GM23248 (cell line): ENCODE measurements at regions not wholly inside any gene's neighbourhood (a gene's known extent, or its start where the extent isn't known, plus 50 kb on each side); places are given as distances from the start of the nearest gene placed in this dataset.
A peak's percentile ranks its signal among the peaks of the same experiment; 100 is the strongest.

ENCODE experiments used
- DNase-seq: peaks from one replicate; pipeline ENCODE4 v3.0.0-alpha.2; 2015
- H2AFZ ChIP-seq: fragments of 200-600 bp; sonication (generic); 2 replicates; pipeline ENCODE4 v1.6.1; 2016; ENCODE audit warnings: antibody characterized with exemption
- H3F3A ChIP-seq: fragments of 200-600 bp; sonication (generic); 2 replicates; pipeline ENCODE4 v1.6.1; 2016; ENCODE audit warnings: mild to moderate bottlenecking, antibody characterized with exemption, mixed run types; ENCODE audit not compliant: insufficient read depth
- H3K27ac ChIP-seq: fragments of 200-600 bp; sonication (generic); 2 replicates; pipeline ENCODE4 v1.5.1; 2016; ENCODE audit warnings: mild to moderate bottlenecking
- H3K27me3 ChIP-seq: fragments of 200-600 bp; sonication (generic); replicated peaks from 2 replicates; pipeline ENCODE4 v1.6.1; 2016; ENCODE audit warnings: mild to moderate bottlenecking; ENCODE audit not compliant: insufficient read depth
- H3K36me3 ChIP-seq: fragments of 200-600 bp; sonication (generic); 2 replicates; pipeline ENCODE4 v1.6.1; 2016; ENCODE audit warnings: low read depth, mild to moderate bottlenecking
- H3K4me1 ChIP-seq: fragments of 200-600 bp; sonication (generic); 2 replicates; pipeline ENCODE4 v1.6.1; 2016; ENCODE audit warnings: mild to moderate bottlenecking; ENCODE audit not compliant: insufficient read depth
- H3K4me2 ChIP-seq: fragments of 200-600 bp; sonication (generic); one replicate; pipeline ENCODE4 v1.6.1; 2016; ENCODE audit warnings: mild to moderate bottlenecking; ENCODE audit not compliant: unreplicated experiment
- H3K4me3 ChIP-seq: fragments of 200-600 bp; sonication (generic); 2 replicates; pipeline ENCODE4 v1.5.1; 2016; ENCODE audit warnings: mild to moderate bottlenecking
- H3K79me2 ChIP-seq: fragments of 200-600 bp; sonication (generic); 2 replicates; pipeline ENCODE4 v1.6.1; 2016; ENCODE audit warnings: mild to moderate bottlenecking; ENCODE audit not compliant: insufficient read depth
- H3K9ac ChIP-seq: fragments of 200-600 bp; sonication (generic); 2 replicates; pipeline ENCODE4 v1.6.1; 2016; ENCODE audit warnings: mild to moderate bottlenecking
- H3K9me2 ChIP-seq: fragments of 200-600 bp; sonication (generic); 2 replicates; pipeline ENCODE4 v1.6.1; 2016; ENCODE audit warnings: mixed run types, mild to moderate bottlenecking, moderate library complexity; ENCODE audit not compliant: insufficient read depth
- H3K9me3 ChIP-seq: fragments of 200-600 bp; sonication (generic); one replicate; pipeline ENCODE4 v1.6.1; 2017; ENCODE audit warnings: low read depth
- H4K20me1 ChIP-seq: fragments of 200-600 bp; sonication (generic); 2 replicates; pipeline ENCODE4 v1.6.0; 2016; ENCODE audit not compliant: insufficient read depth
- EZH2 ChIP-seq: fragments of 200-600 bp; sonication (generic); IDR thresholded peaks from 2 replicates; pipeline ENCODE4 v1.6.1; 2018; ENCODE audit warnings: antibody characterized with exemption, mild to moderate bottlenecking; ENCODE audit not compliant: insufficient read depth, poor library complexity, severe bottlenecking
- EZH2phosphoT487 ChIP-seq: fragments of 200-600 bp; sonication (generic); IDR thresholded peaks from 2 replicates; pipeline ENCODE4 v1.6.1; 2018; ENCODE audit warnings: antibody characterized with exemption, moderate library complexity, mild to moderate bottlenecking, low read depth; ENCODE audit not compliant: insufficient read depth
- WGBS, 2 experiments: methylation state at CpG; one replicate each; pipeline ENCODE4 v1.1.6; 2015 to 2017; ENCODE audit warnings: low lambda C conversion rate in 2 of 2, low coverage in 1 of 2; ENCODE audit errors: missing lambda C conversion rate in 2 of 2; 5-methylcytosine and 5-hydroxymethylcytosine counted together
- in situ Hi-C: fragments of 300-500 bp; cut with MboI; formaldehyde crosslinking; loops from 2 replicates; pipeline ENCODE4 v1.15.0; 2020

GRCh38 chr1:39144924-39145323 is 59.6 kb upstream of the MACF1 start:
- 96 to 100% methylated on average over 3 of the region's 3 CpGs for WGBS, 2 experiments
- Histone ChIP-seq H3K4me3 (no peak overlapping the region), H3F3A (peaks cover 20% of the 10 kb centered on the region), H3K4me1 (peaks cover 31% of the 10 kb centered on the region), H3K9me2 (no peaks in the 10 kb centered on the region), H3K36me3 (no peaks in the 10 kb centered on the region), H3K9me3 (no peaks in the 10 kb centered on the region), H3K27me3 (no peaks in the 10 kb centered on the region), H4K20me1 (no peaks in the 10 kb centered on the region), H2AFZ (no peak overlapping the region), H3K27ac (no peak overlapping the region), H3K4me2 (no peak overlapping the region), H3K79me2 (peaks cover 93% of the 10 kb centered on the region), H3K9ac (no peak overlapping the region)
- DNase-seq: no peak
- TF ChIP-seq EZH2: no peak
- TF ChIP-seq EZH2phosphoT487: no peak
- in situ Hi-C loops: no loop called here

GRCh38 chr1:39145331-39145965 is 59.0 kb upstream of the MACF1 start:
- no peak for TF ChIP-seq EZH2phosphoT487
- no peak for TF ChIP-seq EZH2
- Histone ChIP-seq H3K36me3 (no peaks in the 10 kb centered on the region), H3K27ac (no peak overlapping the region), H3K4me2 (no peak overlapping the region), H3K9ac (no peak overlapping the region), H3K79me2 (peaks cover 93% of the 10 kb centered on the region), H3K9me3 (no peaks in the 10 kb centered on the region), H3F3A (peaks cover 20% of the 10 kb centered on the region), H3K9me2 (no peaks in the 10 kb centered on the region), H3K27me3 (no peaks in the 10 kb centered on the region), H4K20me1 (no peaks in the 10 kb centered on the region), H2AFZ (no peak overlapping the region), H3K4me1 (peaks cover 31% of the 10 kb centered on the region), H3K4me3 (no peak overlapping the region)
- in situ Hi-C loops: no loop called here
- peak; percentile 17 for DNase-seq
- WGBS, 2 experiments: 97 to 98% methylated on average over 2 of the region's 2 CpGs

- no peak overlapping the region for H3K9ac ChIP-seq
Measured at GRCh38 chr1:39146681-39147080, 57.8 kb upstream of the MACF1 start.

GRCh38 chr1:39147099-39148025 is 57.1 kb upstream of the MACF1 start:
- Histone ChIP-seq H3K79me2 (peaks cover 96% of the 10 kb centered on the region), H3K27ac (no peak overlapping the region), H4K20me1 (no peaks in the 10 kb centered on the region), H3K27me3 (no peaks in the 10 kb centered on the region), H3K9me2 (no peaks in the 10 kb centered on the region), H3K4me1 (peaks cover 18% of the 10 kb centered on the region), H3K9ac (no peak overlapping the region), H3K4me3 (no peak overlapping the region), H3K36me3 (no peaks in the 10 kb centered on the region), H2AFZ (no peak overlapping the region), H3K9me3 (no peaks in the 10 kb centered on the region), H3F3A (peaks cover 20% of the 10 kb centered on the region), H3K4me2 (no peak overlapping the region)
- TF ChIP-seq EZH2 (no peak), EZH2phosphoT487 (no peak)
- 94 to 97% methylated on average over 3 of the region's 3 CpGs for WGBS, 2 experiments
- in situ Hi-C loops: no loop called here
- no peak for DNase-seq

More at GRCh38 chr1:39146681-39147080, 57.8 kb upstream of the MACF1 start:
- H3K9me3 ChIP-seq: no peaks in the 10 kb centered on the region
- H3K36me3 ChIP-seq: no peaks in the 10 kb centered on the region
- H3F3A ChIP-seq: peaks cover 20% of the 10 kb centered on the region
- H3K9me2 ChIP-seq: no peaks in the 10 kb centered on the region
- TF ChIP-seq EZH2: no peak
- TF ChIP-seq EZH2phosphoT487: no peak
- H3K4me3 ChIP-seq: no peak overlapping the region
- H3K4me2 ChIP-seq: no peak overlapping the region
- H3K27ac ChIP-seq: no peak overlapping the region
- in situ Hi-C loops: no loop called here
- H2AFZ ChIP-seq: no peak overlapping the region
- no peaks in the 10 kb centered on the region for H3K27me3 ChIP-seq
- H3K4me1 ChIP-seq: peaks cover 24% of the 10 kb centered on the region
- no peak for DNase-seq
- H4K20me1 ChIP-seq: no peaks in the 10 kb centered on the region
- peaks cover 94% of the 10 kb centered on the region for H3K79me2 ChIP-seq
